ENCODE measurements at regions not wholly inside any gene's neighbourhood (a gene's known extent, or its start where the extent isn't known, plus 50 kb on each side); places are given as distances from the start of the nearest gene placed in this dataset.

DNA sequence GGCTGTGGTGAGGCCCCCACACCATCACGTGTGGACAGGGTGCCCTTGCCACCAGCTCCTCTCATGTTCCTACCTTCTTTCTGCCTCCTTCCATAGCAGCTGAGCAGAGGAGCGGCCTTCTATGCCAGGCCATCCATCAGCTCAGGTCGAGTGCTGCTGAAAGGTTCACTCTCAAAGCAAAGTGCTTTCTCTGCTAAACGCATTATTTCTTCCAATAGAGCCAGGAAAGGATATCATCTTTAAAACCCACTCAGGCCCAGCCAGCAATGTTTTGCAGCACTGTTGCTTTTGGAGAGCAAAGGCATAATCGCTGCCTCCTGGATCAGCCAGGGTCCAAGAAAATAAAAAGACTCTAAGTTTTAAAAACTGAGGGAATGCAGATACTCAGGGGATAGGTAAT, 54.9 kb upstream of the GPRC5B start:
- H3K4me3 ChIP-seq (ENCODE audit: low read length): no peak overlapping the region
- TF ChIP-seq CTCF (conservative IDR thresholded peaks at IDR 0.05; ENCODE audit: low read depth, low read length): no peak
- DNase-seq (ENCODE audit: low read depth): no peak

DNA sequence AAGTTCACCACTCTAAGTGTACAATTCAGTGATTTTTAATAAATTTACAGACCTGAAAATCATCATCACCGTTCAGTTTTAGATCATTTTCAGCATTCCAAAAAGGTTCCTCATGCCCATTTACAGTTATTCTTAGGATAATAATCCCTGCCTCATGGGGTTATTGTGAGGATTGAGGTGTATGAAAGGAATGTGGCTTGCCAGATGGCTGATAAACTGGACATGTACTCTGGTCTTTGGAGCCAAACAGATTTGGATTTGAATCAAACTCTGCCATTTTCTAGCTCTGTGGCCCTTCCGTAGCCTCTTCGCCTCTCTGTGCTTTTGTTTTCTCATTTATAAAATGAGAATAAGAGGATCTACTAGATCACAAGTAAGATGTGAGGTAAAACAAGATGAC, 53.9 kb upstream of the GPRC5B start:
- no peak overlapping the region for H3K4me3 ChIP-seq (ENCODE audit: low read length)
- DNase-seq (ENCODE audit: low read depth): no peak
- no peak for TF ChIP-seq CTCF (conservative IDR thresholded peaks at IDR 0.05; ENCODE audit: low read depth, low read length)

- H3K4me3 ChIP-seq (ENCODE audit: low read length): no peak overlapping the region
- TF ChIP-seq CTCF (conservative IDR thresholded peaks at IDR 0.05; ENCODE audit: low read depth, low read length): no peak
- DNase-seq (ENCODE audit: low read depth): no peak
Measured at GRCh38 chr16:19936441-19936840, 51.8 kb upstream of the GPRC5B start.

- TF ChIP-seq CTCF (conservative IDR thresholded peaks at IDR 0.05; ENCODE audit: low read depth, low read length): no peak
- DNase-seq (ENCODE audit: low read depth): no peak
- no peak overlapping the region for H3K4me3 ChIP-seq (ENCODE audit: low read length)
Measured at GRCh38 chr16:19935694-19936093, 51.0 kb upstream of the GPRC5B start.
